CD14-positive monocyte (primary cell): ENCODE measurements at regions not wholly inside any gene's neighbourhood (a gene's known extent, or its start where the extent isn't known, plus 50 kb on each side); places are given as distances from the start of the nearest gene placed in this dataset.

Experiments
- DNase-seq, 3 donors: peaks; one replicate each; pipeline ENCODE4 v3.0.0-alpha.2; 2011 to 2022
- H2AFZ ChIP-seq: 2 replicates; pipeline ENCODE4 v1.6.0; 2012; ENCODE audit warnings: mild to moderate bottlenecking, low read depth, low read length, inconsistent platforms; ENCODE audit not compliant: insufficient read depth, poor library complexity, severe bottlenecking
- H3K27ac ChIP-seq, 2 donors: 1 replicate in 1 of 2; 2 replicates in 1 of 2; pipeline ENCODE4 v1.5.1; 2012 to 2013; ENCODE audit warnings: low read length in 2 of 2, control low read depth in 1 of 2, inconsistent platforms in 1 of 2, low read depth in 1 of 2, mild to moderate bottlenecking in 1 of 2
- H3K27me3 ChIP-seq, 2 donors: one replicate each; pipeline versions ENCODE4 v1.6.0 to v1.6.1; 2011 to 2013; ENCODE audit warnings: low read length in 2 of 2; ENCODE audit not compliant: control insufficient read depth in 2 of 2, insufficient read depth in 2 of 2
- H3K36me3 ChIP-seq, 2 donors: replicated peaks in 1 of 2; 1 replicate in 1 of 2; 2 replicates in 1 of 2; pipeline versions ENCODE4 v1.5.1 to v1.6.1; 2012 to 2013; ENCODE audit warnings: low read length in 2 of 2, control low read depth in 1 of 2, inconsistent platforms in 1 of 2, mild to moderate bottlenecking in 1 of 2; ENCODE audit not compliant: insufficient read depth in 2 of 2, control insufficient read depth in 1 of 2
- H3K4me1 ChIP-seq, 2 donors: 1 replicate in 1 of 2; 2 replicates in 1 of 2; pipeline versions ENCODE4 v1.5.1 to v1.6.1; 2012 to 2013; ENCODE audit warnings: low read length in 2 of 2, control low read depth in 1 of 2, inconsistent platforms in 1 of 2, mild to moderate bottlenecking in 1 of 2, moderate library complexity in 1 of 2; ENCODE audit not compliant: insufficient read depth in 2 of 2, control insufficient read depth in 1 of 2
- H3K4me2 ChIP-seq: replicated peaks from 2 replicates; pipeline ENCODE3; 2012; ENCODE audit warnings: low read length, moderate library complexity, mild to moderate bottlenecking; ENCODE audit not compliant: poor library complexity, severe bottlenecking; ENCODE audit errors: extremely low read depth
- H3K4me3 ChIP-seq, 3 experiments: fragments of 200-600 bp in 1 of 3; sonication (generic) in 1 of 3; replicated peaks in 1 of 3; 1 replicate in 2 of 3; 2 replicates in 1 of 3; pipeline ENCODE4 v1.5.1; 2011 to 2013; ENCODE audit warnings: low read length in 3 of 3, mild to moderate bottlenecking in 3 of 3, control low read depth in 2 of 3, low read depth in 2 of 3, inconsistent platforms in 1 of 3, moderate library complexity in 1 of 3
- H3K79me2 ChIP-seq: 2 replicates; pipeline ENCODE4 v1.6.0; 2012; ENCODE audit warnings: mild to moderate bottlenecking, control low read depth, inconsistent platforms, low read length, moderate library complexity; ENCODE audit not compliant: insufficient read depth
- H3K9ac ChIP-seq: 2 replicates; pipeline ENCODE4 v1.6.0; 2017; ENCODE audit warnings: low read length, mild to moderate bottlenecking; ENCODE audit not compliant: insufficient read depth, poor library complexity, severe bottlenecking
- H3K9me3 ChIP-seq, 2 donors: replicated peaks in 1 of 2; 1 replicate in 1 of 2; 2 replicates in 1 of 2; pipeline versions ENCODE4 v1.5.1 to v1.6.1; 2012 to 2013; ENCODE audit warnings: low read length in 2 of 2, control low read depth in 1 of 2; ENCODE audit not compliant: control insufficient read depth in 1 of 2, insufficient read depth in 1 of 2
- H4K20me1 ChIP-seq: 2 replicates; pipeline ENCODE4 v1.6.0; 2012; ENCODE audit warnings: mild to moderate bottlenecking, low read length, control low read depth, moderate library complexity; ENCODE audit not compliant: insufficient read depth
- H3K27ac Mint-ChIP-seq, 7 donors: one replicate each; pipeline ENCODE4 v1.8.0; 2020; ENCODE audit warnings: mild to moderate bottlenecking in 7 of 7, mixed read lengths in 7 of 7, moderate library complexity in 6 of 7, inconsistent platforms in 2 of 7
- H3K27me3 Mint-ChIP-seq, 3 donors: one replicate each; pipeline ENCODE4 v1.8.0; 2021 to 2022; ENCODE audit warnings: low read depth in 3 of 3, mild to moderate bottlenecking in 3 of 3, mixed read lengths in 3 of 3, moderate library complexity in 3 of 3, inconsistent platforms in 1 of 3
- H3K36me3 Mint-ChIP-seq, 2 donors: one replicate each; pipeline ENCODE4 v1.8.0; 2020; ENCODE audit warnings: mixed read lengths in 2 of 2, inconsistent platforms in 1 of 2, mild to moderate bottlenecking in 1 of 2
- H3K4me1 Mint-ChIP-seq: one replicate; pipeline ENCODE4 v1.8.0; 2020; ENCODE audit warnings: mild to moderate bottlenecking, mixed read lengths
- H3K4me3 Mint-ChIP-seq, 2 donors: one replicate each; pipeline ENCODE4 v1.8.0; 2020; ENCODE audit warnings: mild to moderate bottlenecking in 2 of 2, mixed read lengths in 2 of 2, moderate library complexity in 1 of 2
- H3K9me3 Mint-ChIP-seq, 7 donors: one replicate each; pipeline ENCODE4 v1.8.0; 2020 to 2022; ENCODE audit warnings: mixed read lengths in 7 of 7, mild to moderate bottlenecking in 6 of 7, moderate library complexity in 6 of 7, inconsistent platforms in 2 of 7
- CTCF ChIP-seq: fragments of 200-600 bp; IDR thresholded peaks from one replicate; pipeline ENCODE4 v1.8.0; 2022; ENCODE audit warnings: antibody characterized with exemption, mild to moderate bottlenecking
- WGBS: methylation state at CpG from one replicate; pipeline ENCODE4 v1.1.5; 2013; ENCODE audit warnings: missing lambda C conversion rate; ENCODE audit not compliant: insufficient coverage; 5-methylcytosine and 5-hydroxymethylcytosine counted together
- intact Hi-C, 2 donors: fragments of 100-400 bp; cut with micrococcal nuclease; formaldehyde crosslinking; loops; one replicate each; pipeline versions ENCODE4 v1.15.0 to v1.15.1; 2023

DNA sequence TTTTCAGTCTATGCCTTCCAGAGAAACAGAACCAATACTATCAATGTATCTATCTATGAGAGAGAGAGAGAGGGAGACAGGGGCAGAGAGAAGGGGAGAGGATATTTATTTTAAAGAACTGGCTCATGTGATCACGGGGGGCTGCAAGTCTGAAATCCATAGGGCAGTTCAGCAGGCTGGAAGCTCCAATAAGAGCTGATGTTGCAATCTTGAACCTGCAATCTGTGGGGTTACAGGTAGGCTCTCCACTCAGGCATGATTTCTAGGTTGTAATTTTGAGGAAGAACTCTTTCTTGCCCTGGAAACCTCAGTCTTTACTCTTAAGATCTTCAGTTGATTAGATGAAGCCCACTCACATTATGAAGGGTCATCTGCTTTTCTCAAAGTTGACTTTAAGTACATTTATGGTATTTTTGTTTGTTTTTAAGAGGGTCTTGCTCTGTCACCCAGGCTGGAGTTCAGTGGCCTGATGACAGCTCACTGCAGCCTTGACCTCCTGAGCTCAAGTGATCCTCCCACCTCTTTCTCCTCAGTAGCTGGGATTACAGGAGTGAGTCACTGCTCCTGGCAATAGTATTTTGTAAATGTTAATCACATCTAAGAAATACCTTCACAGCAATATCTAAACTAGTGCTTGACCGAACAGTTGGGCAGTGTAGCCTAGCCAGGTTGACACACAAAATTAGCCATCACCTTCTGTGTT lies 376.4 kb downstream of the FGF9 start:
- H3K4me2 ChIP-seq = no peak overlapping the region
- peaks cover 0 to 17% of the 10 kb centered on the region in 2 donors for H3K9me3 ChIP-seq
- H3K79me2 ChIP-seq = no peaks in the 10 kb centered on the region
- no peak overlapping the region for H2AFZ ChIP-seq
- no peaks in the 10 kb centered on the region for H3K36me3 ChIP-seq
- intact Hi-C loops = no loop called here
- no peak for TF ChIP-seq CTCF
- Mint-ChIP-seq H3K4me3 (no peak overlapping the region), H3K4me1 (no peaks in the 10 kb centered on the region), H3K27me3 (peaks cover 0 to 8% (median 7%) of the 10 kb centered on the region in 3 donors), H3K36me3 (no peaks in the 10 kb centered on the region), H3K27ac (no peak overlapping the region), H3K9me3 (peaks cover 3 to 25% (median 10%) of the 10 kb centered on the region in 7 donors)
- H3K9ac ChIP-seq = no peak overlapping the region
- WGBS = 83% methylated on average over 2 of the region's 2 CpGs
- H4K20me1 ChIP-seq = no peaks in the 10 kb centered on the region
- no peaks in the 10 kb centered on the region for H3K27me3 ChIP-seq
- DNase-seq = no peak
- H3K27ac ChIP-seq = no peak overlapping the region
- H3K4me1 ChIP-seq = no peaks in the 10 kb centered on the region
- H3K4me3 ChIP-seq = no peak overlapping the region

GRCh38 chr13:22047785-22048104 lies 376.9 kb downstream of the FGF9 start:
- H3K79me2 ChIP-seq = no peaks in the 10 kb centered on the region
- H3K9me3 ChIP-seq = peaks cover 0 to 19% of the 10 kb centered on the region in 2 donors
- H3K36me3 ChIP-seq = no peaks in the 10 kb centered on the region
- peaks cover 6 to 22% (median 12%) of the 10 kb centered on the region in 7 donors for H3K9me3 Mint-ChIP-seq
- H3K27ac Mint-ChIP-seq = no peak overlapping the region
- no peaks in the 10 kb centered on the region for H3K4me1 Mint-ChIP-seq
- H3K36me3 Mint-ChIP-seq = no peaks in the 10 kb centered on the region
- H3K27ac ChIP-seq = no peak overlapping the region
- H3K27me3 ChIP-seq = no peaks in the 10 kb centered on the region
- no peaks in the 10 kb centered on the region for H4K20me1 ChIP-seq
- H2AFZ ChIP-seq = no peak overlapping the region
- H3K4me1 ChIP-seq = no peaks in the 10 kb centered on the region
- H3K9ac ChIP-seq = no peak overlapping the region
- no peak for DNase-seq
- no peak overlapping the region for H3K4me3 ChIP-seq
- peaks cover 0 to 8% (median 7%) of the 10 kb centered on the region in 3 donors for H3K27me3 Mint-ChIP-seq
- WGBS = 89% methylated on average over 5 of the region's 6 CpGs
- H3K4me3 Mint-ChIP-seq = no peak overlapping the region
- TF ChIP-seq CTCF = no peak
- no peak overlapping the region for H3K4me2 ChIP-seq
- intact Hi-C loops = no loop called here
